ENCODE measurements at regions not wholly inside any gene's neighbourhood (a gene's known extent, or its start where the extent isn't known, plus 50 kb on each side); places are given as distances from the start of the nearest gene placed in this dataset.

DNA sequence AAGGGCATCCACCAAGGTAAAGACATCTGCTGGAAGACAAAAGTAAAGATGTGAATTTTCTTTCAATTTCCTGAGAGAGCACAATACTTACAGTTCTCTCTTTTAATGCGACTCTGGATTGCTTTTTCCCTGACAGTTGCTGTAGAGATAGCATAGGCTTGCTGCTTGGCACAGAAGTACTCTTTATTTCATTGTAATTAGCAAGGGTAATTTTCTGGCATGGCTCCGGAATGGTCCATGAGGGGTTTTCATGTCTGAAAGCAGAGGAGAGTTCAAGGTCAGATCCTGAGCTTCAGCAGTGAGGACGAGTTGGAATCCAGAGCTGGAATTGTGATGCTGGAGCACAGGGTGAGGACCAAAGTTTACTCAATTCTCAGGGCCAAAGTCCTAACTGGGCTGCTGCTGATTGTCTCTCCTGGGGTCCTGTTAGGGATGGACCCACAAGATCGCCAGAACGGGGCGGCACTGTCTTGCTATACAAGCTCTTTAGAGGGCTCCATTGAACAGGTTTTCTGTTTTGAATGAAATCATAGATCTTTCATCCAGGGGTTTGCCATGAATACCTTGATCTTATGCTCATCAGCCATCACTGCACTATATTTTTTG lies 190.0 kb upstream of the MKI67 start:
- TF ChIP-seq, protein P1, sequence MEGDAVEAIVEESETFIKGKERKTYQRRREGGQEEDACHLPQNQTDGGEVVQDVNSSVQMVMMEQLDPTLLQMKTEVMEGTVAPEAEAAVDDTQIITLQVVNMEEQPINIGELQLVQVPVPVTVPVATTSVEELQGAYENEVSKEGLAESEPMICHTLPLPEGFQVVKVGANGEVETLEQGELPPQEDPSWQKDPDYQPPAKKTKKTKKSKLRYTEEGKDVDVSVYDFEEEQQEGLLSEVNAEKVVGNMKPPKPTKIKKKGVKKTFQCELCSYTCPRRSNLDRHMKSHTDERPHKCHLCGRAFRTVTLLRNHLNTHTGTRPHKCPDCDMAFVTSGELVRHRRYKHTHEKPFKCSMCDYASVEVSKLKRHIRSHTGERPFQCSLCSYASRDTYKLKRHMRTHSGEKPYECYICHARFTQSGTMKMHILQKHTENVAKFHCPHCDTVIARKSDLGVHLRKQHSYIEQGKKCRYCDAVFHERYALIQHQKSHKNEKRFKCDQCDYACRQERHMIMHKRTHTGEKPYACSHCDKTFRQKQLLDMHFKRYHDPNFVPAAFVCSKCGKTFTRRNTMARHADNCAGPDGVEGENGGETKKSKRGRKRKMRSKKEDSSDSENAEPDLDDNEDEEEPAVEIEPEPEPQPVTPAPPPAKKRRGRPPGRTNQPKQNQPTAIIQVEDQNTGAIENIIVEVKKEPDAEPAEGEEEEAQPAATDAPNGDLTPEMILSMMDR (IDR thresholded peaks at IDR 0.05; ENCODE audit: low read depth, low read length, missing control alignments): no peak
- no peak for DNase-seq (ENCODE audit: extremely low read depth, low read depth)
- H3K4me3 ChIP-seq (replicated peaks; ENCODE audit: low read depth, low read length): no peak overlapping the region

DNA sequence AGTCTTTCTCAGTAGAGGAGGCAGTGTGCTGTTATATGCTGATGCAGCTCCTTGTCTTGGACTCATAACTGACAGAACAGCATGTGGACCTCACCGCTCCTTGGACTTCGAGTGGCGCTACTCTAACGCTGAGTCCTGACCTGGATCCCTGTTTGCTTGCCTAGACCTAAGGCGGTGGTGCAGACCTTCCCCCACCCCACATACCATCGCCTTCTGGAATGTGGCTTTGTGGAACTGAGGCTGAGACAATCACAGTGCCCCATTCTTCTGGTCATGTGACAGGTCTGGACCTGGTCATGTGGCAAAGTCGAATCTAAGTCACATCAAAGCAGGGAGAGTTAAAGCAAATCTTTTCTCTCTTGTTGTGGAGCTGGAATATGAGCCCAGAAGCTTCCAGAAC lies 190.7 kb upstream of the MKI67 start:
- DNase-seq (ENCODE audit: extremely low read depth, low read depth): no peak
- TF ChIP-seq, protein P1 (IDR thresholded peaks at IDR 0.05; ENCODE audit: low read depth, low read length, missing control alignments): no peak
- H3K4me3 ChIP-seq (replicated peaks; ENCODE audit: low read depth, low read length): no peak overlapping the region

DNA sequence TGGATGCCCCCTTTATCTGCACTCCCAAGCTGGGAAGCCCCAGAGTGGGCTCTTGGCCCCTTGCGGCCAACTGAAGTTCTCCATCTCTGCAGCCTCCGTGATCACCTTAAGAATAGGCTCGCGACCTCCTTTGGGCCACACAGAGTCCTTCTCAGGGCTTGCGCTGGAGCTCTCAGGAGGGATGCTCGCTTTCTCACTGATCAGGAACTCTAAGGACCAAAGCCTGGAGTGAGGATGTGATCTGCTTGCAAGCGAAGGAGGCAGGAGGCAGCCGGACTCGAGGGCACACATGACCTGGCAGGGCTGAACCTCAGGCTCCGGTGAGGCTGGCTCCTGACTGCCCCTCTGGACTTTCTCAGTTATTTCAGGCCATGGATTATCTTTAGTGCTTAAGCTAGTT lies 192.1 kb upstream of the MKI67 start:
- no peak overlapping the region for H3K4me3 ChIP-seq (replicated peaks; ENCODE audit: low read depth, low read length)
- TF ChIP-seq, protein P1 (IDR thresholded peaks at IDR 0.05; ENCODE audit: low read depth, low read length, missing control alignments): no peak
- DNase-seq (ENCODE audit: extremely low read depth, low read depth): no peak

DNA sequence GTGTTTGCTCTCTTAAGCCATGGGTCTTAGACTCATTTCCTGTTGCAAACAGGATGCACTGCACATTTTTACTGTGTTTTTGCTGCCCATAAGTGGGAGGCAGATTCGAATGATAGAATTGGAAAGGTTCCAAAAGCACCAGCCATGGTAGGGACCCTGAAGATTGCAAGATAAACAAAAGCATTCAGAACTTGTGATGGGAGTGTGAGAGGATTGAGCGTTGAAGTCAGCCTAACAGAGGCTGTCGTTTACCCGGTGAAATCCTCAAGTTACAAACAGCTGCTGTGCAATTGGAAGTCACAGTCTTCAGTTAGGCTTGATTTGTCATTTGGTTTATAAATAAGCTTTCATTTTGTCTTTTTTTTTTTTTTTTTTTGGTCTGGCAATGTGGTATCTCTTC lies 192.7 kb upstream of the MKI67 start:
- no peak overlapping the region for H3K4me3 ChIP-seq (replicated peaks; ENCODE audit: low read depth, low read length)
- no peak for DNase-seq (ENCODE audit: extremely low read depth, low read depth)
- TF ChIP-seq, protein P1 (IDR thresholded peaks at IDR 0.05; ENCODE audit: low read depth, low read length, missing control alignments): no peak

GRCh38 chr10:128322106-128322505 lies 195.9 kb upstream of the MKI67 start:
- H3K4me3 ChIP-seq (replicated peaks; ENCODE audit: low read depth, low read length): no peak overlapping the region
- TF ChIP-seq, protein P1 (IDR thresholded peaks at IDR 0.05; ENCODE audit: low read depth, low read length, missing control alignments): no peak
- DNase-seq (ENCODE audit: extremely low read depth, low read depth): no peak

DNA sequence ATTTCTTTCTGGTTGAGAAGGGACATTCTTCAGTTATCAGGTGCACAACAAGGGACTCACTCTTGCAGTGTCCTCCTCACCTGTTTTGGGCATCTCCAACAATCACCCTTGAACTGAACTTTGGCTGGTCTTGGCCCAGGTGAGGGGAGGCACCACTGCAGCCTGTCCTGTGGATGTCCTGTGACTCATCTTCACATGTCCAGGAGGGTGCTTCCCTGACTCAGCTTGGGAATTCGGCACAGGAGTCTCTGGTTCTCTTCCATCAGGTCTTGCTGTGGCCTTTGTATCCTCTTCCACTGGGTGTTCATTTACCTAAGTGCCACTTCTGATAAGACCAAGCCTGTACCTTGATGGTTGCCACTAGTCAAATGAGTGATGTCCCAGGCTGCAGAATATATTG lies 196.7 kb upstream of the MKI67 start:
- H3K4me3 ChIP-seq (replicated peaks; ENCODE audit: low read depth, low read length): no peak overlapping the region
- TF ChIP-seq, protein P1 (IDR thresholded peaks at IDR 0.05; ENCODE audit: low read depth, low read length, missing control alignments): no peak
- DNase-seq (ENCODE audit: extremely low read depth, low read depth): no peak

All from HFF-Myc (cell line).